Right lobe of liver (tissue), 6 donors: ENCODE measurements at regions not wholly inside any gene's neighbourhood (a gene's known extent, or its start where the extent isn't known, plus 50 kb on each side); places are given as distances from the start of the nearest gene placed in this dataset.
"Not testable (repeated sequence)": the region's sequence is repeated elsewhere in the genome, so short reads cannot be mapped to it uniquely, and the experiment has no call there.

ENCODE experiments used
- ATAC-seq, 4 donors: fragments of 200-7000 bp; cut with Tn5 transposase; one replicate each; pipeline ENCODE4 v1.9.1; 2020; ENCODE audit warnings: mild to moderate bottlenecking in 4 of 4, moderate library complexity in 4 of 4
- DNase-seq, 3 donors: peaks; one replicate each; pipeline ENCODE4 v3.0.0-alpha.2; 2020
- H3K27ac ChIP-seq, 3 donors: fragments of 200-600 bp; one replicate each; pipeline ENCODE4 v1.8.0; 2022
- H3K27me3 ChIP-seq, 2 donors: fragments of 200-600 bp; one replicate each; pipeline ENCODE4 v1.8.0; 2022
- H3K36me3 ChIP-seq, 4 donors: fragments of 200-600 bp; sonication (generic) in 1 of 4; one replicate each; pipeline versions ENCODE4 v1.5.1 to v1.8.0; 2017 to 2022; ENCODE audit warnings: control low read depth in 1 of 4
- H3K4me1 ChIP-seq, 4 donors: fragments of 200-600 bp; sonication (generic) in 1 of 4; one replicate each; pipeline versions ENCODE4 v1.5.1 to v1.8.0; 2017 to 2022; ENCODE audit warnings: control low read depth in 1 of 4
- H3K4me3 ChIP-seq, 3 donors: fragments of 200-600 bp; one replicate each; pipeline ENCODE4 v1.8.0; 2022
- H3K9me3 ChIP-seq, 4 donors: fragments of 200-600 bp; sonication (generic) in 1 of 4; one replicate each; pipeline versions ENCODE4 v1.5.1 to v1.8.0; 2017 to 2022; ENCODE audit warnings: control low read depth in 1 of 4
- WGBS: methylation state at CpG from one replicate; pipeline ENCODE4 v1.1.6; 2018; ENCODE audit warnings: low coverage, low lambda C conversion rate; ENCODE audit not compliant: insufficient coverage; ENCODE audit errors: missing lambda C conversion rate; 5-methylcytosine and 5-hydroxymethylcytosine counted together
- intact Hi-C, 2 donors: fragments of 100-400 bp; cut with DNase I; formaldehyde crosslinking; loops; one replicate each; pipeline versions ENCODE4 v1.11.2 to v1.14.1; 2022
- small RNA-seq, 2 experiments: library from RNA; depleted of rRNA; stranded (forward); fragments of <200 nt; gene quantifications; one replicate each; pipeline ENCODE3, GENCODE V24; 2016
- donor health status: DM: no; HTN: yes; CAD: no.
- donor health status: DM: no; HTN: no; CAD: no.
- donor health status: DM: no; HTN: no; CAD: no.
- donor health status: DM: no; HTN: yes; CAD: no.
- donor health status: DM: no; HTN: yes; CAD: no.

DNA sequence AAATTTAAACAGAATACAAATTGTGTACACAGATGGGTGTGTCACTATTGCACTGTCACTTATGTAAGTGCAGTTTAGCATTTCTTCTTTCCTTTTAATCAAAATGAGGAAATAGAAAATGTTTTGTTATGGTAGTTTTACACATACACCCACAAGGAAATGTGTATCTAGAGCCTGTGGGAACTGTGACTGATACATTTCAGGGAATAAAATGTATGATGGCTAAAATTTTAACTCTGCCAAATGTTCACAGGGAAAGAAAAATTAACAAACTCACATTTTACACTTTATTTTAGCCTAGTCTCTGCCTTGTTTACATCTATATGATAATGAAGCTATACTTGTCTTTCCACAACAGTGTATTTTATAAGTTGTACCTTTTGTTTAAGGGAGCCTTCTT, 66.4 kb upstream of the NBPF19 start:
- not testable (repeated sequence) for H3K27ac ChIP-seq, H3K9me3 ChIP-seq, ATAC-seq

DNA sequence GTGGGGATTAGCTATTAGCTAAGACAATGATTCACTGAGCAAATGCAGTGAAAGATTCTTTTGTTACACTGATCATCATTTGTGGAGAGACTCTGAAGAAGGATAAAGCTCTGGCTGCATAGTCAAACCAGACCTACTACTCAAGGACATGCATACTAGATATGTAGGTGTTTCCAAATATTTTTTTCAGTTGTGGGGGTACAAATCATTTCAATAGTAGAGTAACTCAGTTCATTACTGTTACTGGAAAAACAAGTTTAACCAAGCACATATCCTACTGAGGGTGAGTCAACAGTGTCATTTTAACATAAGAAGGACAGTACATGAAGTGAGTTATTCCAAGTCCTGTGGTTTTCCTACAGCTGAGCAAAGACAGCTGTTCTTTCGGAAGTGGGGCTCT, 59.5 kb upstream of the NBPF19 start:
- H3K27ac ChIP-seq, DNase-seq, H3K4me3 ChIP-seq, H3K9me3 ChIP-seq, intact Hi-C loops, H3K27me3 ChIP-seq, ATAC-seq, H3K4me1 ChIP-seq, H3K36me3 ChIP-seq: not testable (repeated sequence)
- no CpG with 5 or more reads among the region's 1 CpG for WGBS

More for the DNA sequence above, 66.4 kb upstream of the NBPF19 start:
- H3K36me3 ChIP-seq, H3K4me1 ChIP-seq, DNase-seq, H3K27me3 ChIP-seq, intact Hi-C loops, H3K4me3 ChIP-seq: not testable (repeated sequence)

DNA sequence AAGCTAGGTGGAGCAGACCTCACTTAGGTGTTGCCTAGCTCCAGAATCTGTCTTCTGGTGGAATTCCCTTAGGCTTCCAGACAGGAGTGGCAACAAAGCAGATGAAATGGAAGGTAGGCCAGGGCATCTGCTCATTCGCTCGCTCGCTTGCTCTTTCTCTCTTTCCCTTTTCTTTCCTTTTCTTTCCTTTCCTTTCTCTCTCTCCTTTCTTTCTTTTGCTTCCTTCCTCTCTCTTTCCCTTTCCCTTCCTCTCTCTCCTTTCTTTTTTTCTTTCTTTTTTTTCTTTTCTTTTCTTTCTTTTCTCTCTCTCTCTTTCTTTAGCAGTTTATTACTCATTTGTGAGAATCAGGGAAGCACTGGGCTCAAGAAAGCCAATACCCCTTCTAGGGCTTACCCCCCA, 56.1 kb upstream of the NBPF19 start:
- H3K27ac ChIP-seq, DNase-seq, ATAC-seq, H3K36me3 ChIP-seq, H3K4me1 ChIP-seq, H3K27me3 ChIP-seq, intact Hi-C loops, H3K4me3 ChIP-seq, H3K9me3 ChIP-seq: not testable (repeated sequence)
- WGBS = no CpG with 5 or more reads among the region's 3 CpGs

DNA sequence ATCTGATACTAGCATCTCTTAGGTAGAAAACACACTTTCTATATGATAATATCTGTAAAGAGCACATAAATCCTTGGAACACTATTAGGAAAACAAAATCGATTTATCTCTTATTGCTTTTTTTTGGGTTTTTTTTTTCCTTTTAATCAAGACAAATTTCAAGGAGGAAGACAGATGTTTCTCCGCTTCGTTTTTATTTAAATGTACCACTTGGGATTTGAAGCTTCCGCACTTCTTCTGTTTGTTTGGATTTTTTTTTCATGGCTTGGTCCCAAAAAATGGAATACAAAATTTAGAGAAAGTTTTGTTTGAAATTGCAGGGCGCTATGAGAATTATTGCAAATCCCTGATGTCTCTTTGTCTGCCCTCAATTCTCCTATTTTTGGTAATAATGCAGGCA, 51.7 kb upstream of the NBPF19 start:
- 38% methylated on average over 4 of the region's 5 CpGs for WGBS
- intact Hi-C loops = not testable (repeated sequence)

More for the DNA sequence above, 51.7 kb upstream of the NBPF19 start:
- H3K27me3 ChIP-seq, H3K4me3 ChIP-seq, H3K36me3 ChIP-seq, ATAC-seq, H3K27ac ChIP-seq, H3K9me3 ChIP-seq, DNase-seq, H3K4me1 ChIP-seq: not testable (repeated sequence)

Small RNA genes lying in the stretch of these regions (small RNA-seq; reads per million reads assigned to genes)
- gene RF00100 (414 to 644 reads per million in 2 experiments), gene RNU1-59P (0 reads per million in 2 experiments)
